Loucy (cell line): ENCODE measurements at regions not wholly inside any gene's neighbourhood (a gene's known extent, or its start where the extent isn't known, plus 50 kb on each side); places are given as distances from the start of the nearest gene placed in this dataset.

Experiments used
- H2AFZ ChIP-seq: fragments of 200-600 bp; sonication (generic); 2 replicates; pipeline ENCODE4 v1.6.0; 2016; ENCODE audit warnings: antibody characterized with exemption, mild to moderate bottlenecking, low read length, moderate library complexity
- H3F3A ChIP-seq: fragments of 200-600 bp; 2 replicates; pipeline ENCODE4 v1.6.0; 2016; ENCODE audit warnings: antibody characterized with exemption, low read depth, mild to moderate bottlenecking
- H3K27me3 ChIP-seq: fragments of 200-600 bp; sonication (generic); 2 replicates; pipeline ENCODE4 v1.6.1; 2014; ENCODE audit warnings: low read length, mild to moderate bottlenecking; ENCODE audit not compliant: insufficient read depth, poor library complexity, severe bottlenecking
- H3K36me3 ChIP-seq: fragments of 200-600 bp; sonication (generic); 2 replicates; pipeline ENCODE4 v1.6.1; 2016; ENCODE audit warnings: low read length; ENCODE audit not compliant: insufficient read depth
- H3K4me1 ChIP-seq: fragments of 200-600 bp; sonication (generic); 2 replicates; pipeline ENCODE4 v1.5.1; 2014; ENCODE audit warnings: low read length, mild to moderate bottlenecking; ENCODE audit not compliant: insufficient read depth, poor library complexity, severe bottlenecking
- H3K4me2 ChIP-seq: fragments of 200-600 bp; sonication (generic); 2 replicates; pipeline ENCODE4 v1.6.0; 2014; ENCODE audit warnings: antibody characterized with exemption, low read length, low read depth, mild to moderate bottlenecking; ENCODE audit not compliant: poor library complexity, severe bottlenecking
- H3K4me3 ChIP-seq: fragments of 200-600 bp; sonication (generic); 2 replicates; pipeline ENCODE4 v1.5.1; 2014; ENCODE audit warnings: low read length, mild to moderate bottlenecking, mixed read lengths; ENCODE audit not compliant: poor library complexity, severe bottlenecking
- H3K79me2 ChIP-seq: fragments of 200-600 bp; sonication (generic); 2 replicates; pipeline ENCODE4 v1.6.1; 2014; ENCODE audit warnings: low read length; ENCODE audit not compliant: insufficient read depth
- H3K9ac ChIP-seq: fragments of 200-600 bp; sonication (generic); 2 replicates; pipeline ENCODE4 v1.6.0; 2014; ENCODE audit warnings: mild to moderate bottlenecking, low read depth, low read length, moderate library complexity; ENCODE audit not compliant: poor library complexity, severe bottlenecking
- H3K9me2 ChIP-seq: fragments of 200-600 bp; sonication (generic); replicated peaks from 2 replicates; pipeline ENCODE4 v1.6.1; 2016; ENCODE audit warnings: low read depth, low read length, mixed read lengths
- H3K9me3 ChIP-seq: fragments of 200-600 bp; sonication (generic); 2 replicates; pipeline ENCODE4 v1.6.1; 2014; ENCODE audit warnings: mild to moderate bottlenecking, antibody characterized with exemption, low read length, low read depth; ENCODE audit not compliant: insufficient read depth
- H4K20me1 ChIP-seq: fragments of 200-600 bp; sonication (generic); 2 replicates; pipeline ENCODE4 v1.6.0; 2014; ENCODE audit warnings: antibody characterized with exemption, low read length, mild to moderate bottlenecking; ENCODE audit not compliant: insufficient read depth, poor library complexity, severe bottlenecking
- CTCF ChIP-seq: fragments of 200-600 bp; sonication (generic); conservative IDR thresholded peaks from 2 replicates; pipeline ENCODE4 v1.5.1; 2014; ENCODE audit warnings: mild to moderate bottlenecking, antibody characterized with exemption, low read length
- EZH2phosphoT487 ChIP-seq: fragments of 200-600 bp; IDR thresholded peaks from 2 replicates; pipeline ENCODE4 v1.6.1; 2018; ENCODE audit warnings: antibody characterized with exemption, mild to moderate bottlenecking, moderate library complexity, borderline replicate concordance

GRCh38 chr3:152709659-152710058 is 125.3 kb upstream of the P2RY1 start:
- no peaks in the 10 kb centered on the region for H3K9me3 ChIP-seq
- H3K4me2 ChIP-seq = no peak overlapping the region
- H4K20me1 ChIP-seq = no peaks in the 10 kb centered on the region
- no peak overlapping the region for H3K4me3 ChIP-seq
- H3K27me3 ChIP-seq = no peaks in the 10 kb centered on the region
- no peaks in the 10 kb centered on the region for H3K9me2 ChIP-seq
- no peaks in the 10 kb centered on the region for H3K4me1 ChIP-seq
- TF ChIP-seq CTCF (no peak), EZH2phosphoT487 (no peak)
- H3K36me3 ChIP-seq = no peaks in the 10 kb centered on the region
- no peaks in the 10 kb centered on the region for H3K79me2 ChIP-seq
- no peak overlapping the region for H2AFZ ChIP-seq
- no peak overlapping the region for H3K9ac ChIP-seq
- H3F3A ChIP-seq = no peaks in the 10 kb centered on the region

GRCh38 chr3:152710549-152710948 is 124.4 kb upstream of the P2RY1 start:
- no peaks in the 10 kb centered on the region for H3K4me1 ChIP-seq
- H3K4me2 ChIP-seq = no peak overlapping the region
- no peaks in the 10 kb centered on the region for H3K9me3 ChIP-seq
- no peak overlapping the region for H3K9ac ChIP-seq
- TF ChIP-seq CTCF = no peak
- no peak for TF ChIP-seq EZH2phosphoT487
- no peaks in the 10 kb centered on the region for H3F3A ChIP-seq
- H3K79me2 ChIP-seq = no peaks in the 10 kb centered on the region
- no peak overlapping the region for H2AFZ ChIP-seq
- no peaks in the 10 kb centered on the region for H3K9me2 ChIP-seq
- H4K20me1 ChIP-seq = no peaks in the 10 kb centered on the region
- no peak overlapping the region for H3K4me3 ChIP-seq
- H3K36me3 ChIP-seq = no peaks in the 10 kb centered on the region
- H3K27me3 ChIP-seq = no peaks in the 10 kb centered on the region

GRCh38 chr3:152713989-152714388 is 120.9 kb upstream of the P2RY1 start:
- no peaks in the 10 kb centered on the region for H3K36me3 ChIP-seq
- H2AFZ ChIP-seq = no peak overlapping the region
- H3K4me1 ChIP-seq = no peaks in the 10 kb centered on the region
- H3K9me2 ChIP-seq = no peaks in the 10 kb centered on the region
- H3K4me3 ChIP-seq = no peak overlapping the region
- no peak overlapping the region for H3K9ac ChIP-seq
- H3K79me2 ChIP-seq = no peaks in the 10 kb centered on the region
- H4K20me1 ChIP-seq = no peaks in the 10 kb centered on the region
- H3F3A ChIP-seq = no peaks in the 10 kb centered on the region
- no peak overlapping the region for H3K4me2 ChIP-seq
- TF ChIP-seq EZH2phosphoT487 (no peak), CTCF (peak; percentile 39)
- H3K27me3 ChIP-seq = no peaks in the 10 kb centered on the region
- H3K9me3 ChIP-seq = no peaks in the 10 kb centered on the region
